ENCODE measurements at regions not wholly inside any gene's neighbourhood (a gene's known extent, or its start where the extent isn't known, plus 50 kb on each side); places are given as distances from the start of the nearest gene placed in this dataset.

DNA sequence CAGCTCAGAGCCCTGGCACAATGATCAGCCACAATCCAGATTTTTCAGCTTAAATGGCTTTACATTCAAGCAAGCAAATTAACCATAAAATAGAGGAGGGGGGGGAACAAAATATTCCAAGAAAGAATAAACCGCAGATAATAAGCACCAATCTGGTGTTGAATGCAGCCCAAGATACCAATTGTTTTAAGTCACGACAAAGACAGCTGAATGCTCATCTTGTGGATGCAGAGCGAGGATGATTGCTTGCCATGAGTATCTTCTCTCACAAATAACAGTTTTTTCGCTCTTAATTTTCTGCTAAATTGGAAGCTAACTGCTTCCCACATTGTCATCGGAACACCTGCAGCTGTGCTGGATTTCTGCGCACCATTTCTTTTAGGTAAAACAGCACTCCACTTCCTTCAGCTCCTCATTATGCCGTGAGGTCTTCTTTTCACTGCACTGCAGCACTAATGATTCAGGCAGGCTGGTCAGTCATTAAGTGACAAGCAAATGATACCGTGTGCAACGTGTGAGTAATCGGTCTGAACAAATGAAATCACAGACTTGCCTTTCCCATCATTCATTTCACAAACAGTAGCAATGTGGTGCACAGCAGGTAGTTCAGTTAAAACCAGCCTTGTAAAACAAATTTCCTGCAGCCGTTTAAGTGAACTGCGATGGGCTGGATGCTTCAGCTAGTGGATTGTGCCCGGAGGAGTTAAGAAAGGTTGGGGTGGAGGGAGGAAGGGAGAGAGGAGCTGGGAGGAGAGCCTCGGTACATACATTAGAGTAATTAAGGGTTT, 106.4 kb upstream of the CDCA7L start:
- no peaks in the 10 kb centered on the region for H4K20me1 ChIP-seq (replicated peaks in 1 of 2; ENCODE audit: control insufficient read depth in 1 of 2, insufficient read depth in 2 of 2, low read length in 2 of 2)
- H3K14ac ChIP-seq (ENCODE audit: insufficient read length): no peak overlapping the region
- no peaks in the 10 kb centered on the region for H3K9me3 ChIP-seq (ENCODE audit: insufficient read depth in 2 of 2, low read depth in 1 of 2, low read length in 1 of 2)
- H2BK20ac ChIP-seq (ENCODE audit: low read length): no peak overlapping the region
- H3K18ac ChIP-seq (ENCODE audit: extremely low read depth, low read length): no peak overlapping the region
- no peak overlapping the region for H2AK5ac ChIP-seq (ENCODE audit: low read depth, low read length)
- H3K56ac ChIP-seq (replicated peaks; ENCODE audit: insufficient read length, low read depth, low read length): no peak overlapping the region
- no peak overlapping the region for H2BK120ac ChIP-seq (replicated peaks; ENCODE audit: low read depth, low read length)
- H3K23me2 ChIP-seq (ENCODE audit: low read depth, low read length): no peaks in the 10 kb centered on the region
- H3K36me3 ChIP-seq (ENCODE audit: control insufficient read depth in 2 of 4, insufficient read depth in 4 of 4, low read length in 3 of 4): no peaks in the 10 kb centered on the region
- H2BK12ac ChIP-seq (ENCODE audit: low read depth, low read length): no peak overlapping the region
- no peak overlapping the region for H3K4me3 ChIP-seq (ENCODE audit: extremely low read depth in 1 of 4, insufficient read depth in 2 of 4, low read depth in 3 of 4, low read length in 4 of 4)
- no peak overlapping the region for H2BK15ac ChIP-seq (ENCODE audit: low read length)
- WGBS, 2 experiments (ENCODE audit: extremely low coverage in 1 of 2, insufficient coverage in 1 of 2, insufficient read length in 1 of 2, insufficient replicate concordance in 2 of 2, low coverage in 1 of 2, low lambda C conversion rate in 2 of 2, missing lambda C conversion rate in 1 of 2): 83% methylated on average over 14 of the region's 14 CpGs; no CpG with 5 or more reads in 1 of the 2 experiments
- H3K4ac ChIP-seq (replicated peaks; ENCODE audit: insufficient read length, low read depth, low read length): no peak overlapping the region
- H3K4me1 ChIP-seq (replicated peaks in 1 of 4; ENCODE audit: control insufficient read depth in 3 of 4, insufficient read depth in 4 of 4, low read length in 3 of 4): peaks cover 0 to 4% (median 2%) of the 10 kb centered on the region in 4 experiments; a peak in 3 of 7 replicates
- H2BK5ac ChIP-seq (ENCODE audit: low read depth, low read length): no peak overlapping the region
- ChIA-PET POLR2A (ENCODE audit: partially characterized antibody) (interaction anchor here (0.9 to 1.6 kb wide), 2 partner anchors 11 to 17 kb away, joined by 3 read pairs; no protein-coding TSS in a partner anchor), CTCF (ENCODE audit: partially characterized antibody) (interaction anchor here (1.0 to 1.3 kb wide), 3 partner anchors 17 to 546 kb away, joined by 3 to 4 read pairs (median 3); no protein-coding TSS in a partner anchor)
- H3K79me1 ChIP-seq (ENCODE audit: low read depth, low read length): no peaks in the 10 kb centered on the region
- H3K4me2 ChIP-seq (ENCODE audit: insufficient read depth in 1 of 2, low read depth in 2 of 2, low read length in 2 of 2): no peak overlapping the region
- no peak overlapping the region for H4K91ac ChIP-seq (replicated peaks; ENCODE audit: insufficient read length, low read length)
- H3K27ac ChIP-seq (ENCODE audit: low read depth, low read length): no peak overlapping the region
- H3K79me2 ChIP-seq (ENCODE audit: control insufficient read depth in 1 of 2, insufficient read depth in 2 of 2, low read length in 2 of 2): no peaks in the 10 kb centered on the region
- no peak overlapping the region for H4K8ac ChIP-seq (ENCODE audit: extremely low read depth, insufficient read depth, low read length)
- no peak overlapping the region for H4K5ac ChIP-seq (ENCODE audit: insufficient read length, low read depth, low read length)
- DNase-seq (ENCODE audit: low read depth in 1 of 2, low spot score in 2 of 2) (no peak), FAIRE-seq (peak; percentile 13)
- no peak overlapping the region for H3K9ac ChIP-seq (replicated peaks in 1 of 4; ENCODE audit: extremely low read depth in 1 of 4, low read depth in 3 of 4, low read length in 3 of 4)
- H2AFZ ChIP-seq (ENCODE audit: low read length): peak overlapping the region; percentile 87
- H3K27me3 ChIP-seq (replicated peaks in 1 of 4; ENCODE audit: control insufficient read depth in 3 of 4, extremely low read depth in 1 of 4, insufficient read depth in 3 of 4, low read length in 3 of 4): no peaks in the 10 kb centered on the region
- no peak overlapping the region for H3K23ac ChIP-seq (ENCODE audit: insufficient read length)
- no peak for TF ChIP-seq CBX5 (IDR thresholded peaks at IDR 0.05; ENCODE audit: low read depth, low read length)
- no peak for TF ChIP-seq TAF7 (optimal IDR thresholded peaks at IDR 0.05; ENCODE audit: borderline replicate concordance, low read depth, low read length)
- no peak for TF ChIP-seq SAP30 (IDR thresholded peaks at IDR 0.05; ENCODE audit: insufficient read depth, insufficient replicate concordance, low read length)
- TF ChIP-seq, protein P1, sequence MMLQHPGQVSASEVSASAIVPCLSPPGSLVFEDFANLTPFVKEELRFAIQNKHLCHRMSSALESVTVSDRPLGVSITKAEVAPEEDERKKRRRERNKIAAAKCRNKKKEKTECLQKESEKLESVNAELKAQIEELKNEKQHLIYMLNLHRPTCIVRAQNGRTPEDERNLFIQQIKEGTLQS (IDR thresholded peaks at IDR 0.05; ENCODE audit: insufficient read depth, low read depth, low read length): no peak
- no peak for TF ChIP-seq EP300 (IDR thresholded peaks at IDR 0.05; ENCODE audit: borderline replicate concordance in 1 of 2, low read depth in 2 of 2, low read length in 2 of 2)
- no peak for TF ChIP-seq JUND (IDR thresholded peaks at IDR 0.05; ENCODE audit: low read length)
- TF ChIP-seq, protein P2, sequence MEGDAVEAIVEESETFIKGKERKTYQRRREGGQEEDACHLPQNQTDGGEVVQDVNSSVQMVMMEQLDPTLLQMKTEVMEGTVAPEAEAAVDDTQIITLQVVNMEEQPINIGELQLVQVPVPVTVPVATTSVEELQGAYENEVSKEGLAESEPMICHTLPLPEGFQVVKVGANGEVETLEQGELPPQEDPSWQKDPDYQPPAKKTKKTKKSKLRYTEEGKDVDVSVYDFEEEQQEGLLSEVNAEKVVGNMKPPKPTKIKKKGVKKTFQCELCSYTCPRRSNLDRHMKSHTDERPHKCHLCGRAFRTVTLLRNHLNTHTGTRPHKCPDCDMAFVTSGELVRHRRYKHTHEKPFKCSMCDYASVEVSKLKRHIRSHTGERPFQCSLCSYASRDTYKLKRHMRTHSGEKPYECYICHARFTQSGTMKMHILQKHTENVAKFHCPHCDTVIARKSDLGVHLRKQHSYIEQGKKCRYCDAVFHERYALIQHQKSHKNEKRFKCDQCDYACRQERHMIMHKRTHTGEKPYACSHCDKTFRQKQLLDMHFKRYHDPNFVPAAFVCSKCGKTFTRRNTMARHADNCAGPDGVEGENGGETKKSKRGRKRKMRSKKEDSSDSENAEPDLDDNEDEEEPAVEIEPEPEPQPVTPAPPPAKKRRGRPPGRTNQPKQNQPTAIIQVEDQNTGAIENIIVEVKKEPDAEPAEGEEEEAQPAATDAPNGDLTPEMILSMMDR (IDR thresholded peaks at IDR 0.05; ENCODE audit: control extremely low read depth in 1 of 3, insufficient read depth in 1 of 3, low read depth in 1 of 3, low read length in 3 of 3): no peak

Data from H1 (cell line).